GM18519 (cell line): ENCODE measurements at regions not wholly inside any gene's neighbourhood (a gene's known extent, or its start where the extent isn't known, plus 50 kb on each side); places are given as distances from the start of the nearest gene placed in this dataset.
"Not testable (repeated sequence)": the region's sequence is repeated elsewhere in the genome, so short reads cannot be mapped to it uniquely, and the experiment has no call there.

ENCODE experiments used
- ATAC-seq: cut with Tn5 transposase; IDR thresholded peaks from one replicate; pipeline ENCODE4 v1.9.1; 2021; ENCODE audit warnings: mild to moderate bottlenecking, moderate library complexity; ENCODE audit not compliant: unreplicated experiment, low FRiP score

- ATAC-seq = no peak
Measured at GRCh38 chr1:181318858-181319235, 164.5 kb upstream of the CACNA1E start.

- no peak for ATAC-seq
Measured at GRCh38 chr1:181319907-181320306, 163.4 kb upstream of the CACNA1E start.

- ATAC-seq = no peak
Measured at GRCh38 chr1:181324797-181325616, 158.3 kb upstream of the CACNA1E start.

GRCh38 chr1:181325765-181326164 is 157.6 kb upstream of the CACNA1E start:
- not testable (repeated sequence) for ATAC-seq

GRCh38 chr1:181326348-181326747 is 157.0 kb upstream of the CACNA1E start:
- no peak for ATAC-seq

- no peak for ATAC-seq
Measured at GRCh38 chr1:181327796-181328195, 155.5 kb upstream of the CACNA1E start.

- no peak for ATAC-seq
Measured at GRCh38 chr1:181334724-181335123, 148.6 kb upstream of the CACNA1E start.

- no peak for ATAC-seq
Measured at GRCh38 chr1:181335631-181336030, 147.7 kb upstream of the CACNA1E start.

- ATAC-seq = no peak
Measured at GRCh38 chr1:181341026-181341632, 142.2 kb upstream of the CACNA1E start.

- no peak for ATAC-seq
Measured at GRCh38 chr1:181344091-181344490, 139.2 kb upstream of the CACNA1E start.

- ATAC-seq = no peak
Measured at GRCh38 chr1:181345146-181345545, 138.2 kb upstream of the CACNA1E start.

- ATAC-seq = no peak
Measured at GRCh38 chr1:181347495-181348390, 135.6 kb upstream of the CACNA1E start.

- ATAC-seq = no peak
Measured at GRCh38 chr1:181349512-181349911, 133.8 kb upstream of the CACNA1E start.

GRCh38 chr1:181350131-181350530 is 133.2 kb upstream of the CACNA1E start:
- no peak for ATAC-seq

GRCh38 chr1:181351740-181352139 is 131.6 kb upstream of the CACNA1E start:
- no peak for ATAC-seq

GRCh38 chr1:181352695-181353094 is 130.6 kb upstream of the CACNA1E start:
- ATAC-seq = no peak

- no peak for ATAC-seq
Measured at GRCh38 chr1:181353526-181353925, 129.8 kb upstream of the CACNA1E start.

GRCh38 chr1:181354865-181355264 is 128.5 kb upstream of the CACNA1E start:
- ATAC-seq = no peak

- no peak for ATAC-seq
Measured at GRCh38 chr1:181356505-181357340, 126.6 kb upstream of the CACNA1E start.

- ATAC-seq = no peak
Measured at GRCh38 chr1:181359012-181359411, 124.3 kb upstream of the CACNA1E start.
